CD4-positive, alpha-beta T cell treated with Interleukin-1 beta for 1 hour (primary cell): ENCODE measurements at regions not wholly inside any gene's neighbourhood (a gene's known extent, or its start where the extent isn't known, plus 50 kb on each side); places are given as distances from the start of the nearest gene placed in this dataset.
A peak's percentile ranks its signal among the peaks of the same experiment; 100 is the strongest.
"Not testable (repeated sequence)": the region's sequence is repeated elsewhere in the genome, so short reads cannot be mapped to it uniquely, and the experiment has no call there.

Experiments used
- DNase-seq, 2 donors: peaks; one replicate each; pipeline ENCODE4 v3.0.0-alpha.2; 2020 to 2022

GRCh38 chr19:30690935-30691818 lies 319.0 kb downstream of the ZNF536 start:
- no peak for DNase-seq

- no peak for DNase-seq
Measured at GRCh38 chr19:30690525-30690924, 318.3 kb downstream of the ZNF536 start.

- DNase-seq = no peak
Measured at GRCh38 chr19:30689474-30689873, 317.3 kb downstream of the ZNF536 start.

GRCh38 chr19:30688696-30689095 lies 316.5 kb downstream of the ZNF536 start:
- no peak for DNase-seq

- no peak for DNase-seq
Measured at GRCh38 chr19:30686826-30687566, 314.8 kb downstream of the ZNF536 start.

- DNase-seq = no peak
Measured at GRCh38 chr19:30686176-30686820, 314.1 kb downstream of the ZNF536 start.

GRCh38 chr19:30685426-30686000 lies 313.3 kb downstream of the ZNF536 start:
- DNase-seq = no peak

GRCh38 chr19:30684613-30685012 lies 312.4 kb downstream of the ZNF536 start:
- DNase-seq = no peak

- peak; percentile 36 to 39 for DNase-seq
Measured at GRCh38 chr19:30682999-30683536, 310.9 kb downstream of the ZNF536 start.

- DNase-seq = no peak
Measured at GRCh38 chr19:30682146-30682998, 310.2 kb downstream of the ZNF536 start.

GRCh38 chr19:30681162-30682100 lies 309.2 kb downstream of the ZNF536 start:
- no peak for DNase-seq

GRCh38 chr19:30680399-30680798 lies 308.2 kb downstream of the ZNF536 start:
- not testable (repeated sequence) for DNase-seq

- no peak for DNase-seq
Measured at GRCh38 chr19:30679789-30680188, 307.6 kb downstream of the ZNF536 start.

GRCh38 chr19:30679153-30679702 lies 307.0 kb downstream of the ZNF536 start:
- no peak for DNase-seq

GRCh38 chr19:30678168-30678567 lies 306.0 kb downstream of the ZNF536 start:
- no peak for DNase-seq

- no peak for DNase-seq
Measured at GRCh38 chr19:30677702-30678101, 305.5 kb downstream of the ZNF536 start.

- DNase-seq = no peak
Measured at GRCh38 chr19:30676990-30677679, 305.0 kb downstream of the ZNF536 start.

- DNase-seq = no peak
Measured at GRCh38 chr19:30675086-30675485, 302.9 kb downstream of the ZNF536 start.

GRCh38 chr19:30674656-30675055 lies 302.5 kb downstream of the ZNF536 start:
- DNase-seq = no peak

- no peak for DNase-seq
Measured at GRCh38 chr19:30673336-30673735, 301.2 kb downstream of the ZNF536 start.
